Panc1 (cell line): ENCODE measurements at regions not wholly inside any gene's neighbourhood (a gene's known extent, or its start where the extent isn't known, plus 50 kb on each side); places are given as distances from the start of the nearest gene placed in this dataset.
"Not testable (repeated sequence)": the region's sequence is repeated elsewhere in the genome, so short reads cannot be mapped to it uniquely, and the experiment has no call there.

ENCODE experiments used
- POLR2AphosphoS5 ChIP-seq: IDR thresholded peaks from 2 replicates; pipeline ENCODE4 v1.6.1; 2012; ENCODE audit warnings: mild to moderate bottlenecking, low read depth, low read length, moderate library complexity
- SIN3A ChIP-seq: IDR thresholded peaks from 2 replicates; pipeline ENCODE4 v1.6.1; 2012; ENCODE audit warnings: low read depth, mild to moderate bottlenecking, low read length, moderate library complexity, borderline replicate concordance; ENCODE audit not compliant: insufficient read depth
- TF ChIP-seq, protein P1 (sequence below): fragments of 450-650 bp; IDR thresholded peaks from 2 replicates; pipeline ENCODE4 v1.5.1; 2017; ENCODE audit warnings: mild to moderate bottlenecking
- TF ChIP-seq, protein P2 (sequence below), 2 experiments: IDR thresholded peaks; 2 replicates each; pipeline ENCODE4 v1.6.1; 2011 to 2012; ENCODE audit warnings: low read depth in 2 of 2, control low read depth in 1 of 2, low read length in 1 of 2, mild to moderate bottlenecking in 1 of 2, moderate library complexity in 1 of 2; ENCODE audit not compliant: insufficient read depth in 1 of 2

DNA sequence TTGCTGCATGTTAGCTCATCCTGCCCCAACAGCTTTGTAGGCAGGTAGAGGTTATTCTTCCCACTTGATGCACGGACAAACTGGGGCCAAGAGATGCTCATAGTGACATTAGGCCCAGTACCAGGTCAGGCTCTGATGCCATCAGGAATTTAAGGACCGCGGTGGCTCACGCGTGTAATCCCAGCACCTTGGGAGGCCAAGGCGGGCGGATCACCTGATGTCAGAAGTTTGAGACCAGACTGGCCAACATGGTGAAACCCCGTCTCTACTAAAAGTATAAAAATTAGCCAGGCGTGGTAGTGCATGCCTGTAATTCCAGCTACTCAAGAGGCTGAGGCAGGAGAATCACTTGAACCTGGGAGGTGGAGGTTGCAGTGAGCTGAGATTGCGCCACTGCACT is 110.8 kb downstream of the PHETA1 start:
- TF ChIP-seq, protein P1, sequence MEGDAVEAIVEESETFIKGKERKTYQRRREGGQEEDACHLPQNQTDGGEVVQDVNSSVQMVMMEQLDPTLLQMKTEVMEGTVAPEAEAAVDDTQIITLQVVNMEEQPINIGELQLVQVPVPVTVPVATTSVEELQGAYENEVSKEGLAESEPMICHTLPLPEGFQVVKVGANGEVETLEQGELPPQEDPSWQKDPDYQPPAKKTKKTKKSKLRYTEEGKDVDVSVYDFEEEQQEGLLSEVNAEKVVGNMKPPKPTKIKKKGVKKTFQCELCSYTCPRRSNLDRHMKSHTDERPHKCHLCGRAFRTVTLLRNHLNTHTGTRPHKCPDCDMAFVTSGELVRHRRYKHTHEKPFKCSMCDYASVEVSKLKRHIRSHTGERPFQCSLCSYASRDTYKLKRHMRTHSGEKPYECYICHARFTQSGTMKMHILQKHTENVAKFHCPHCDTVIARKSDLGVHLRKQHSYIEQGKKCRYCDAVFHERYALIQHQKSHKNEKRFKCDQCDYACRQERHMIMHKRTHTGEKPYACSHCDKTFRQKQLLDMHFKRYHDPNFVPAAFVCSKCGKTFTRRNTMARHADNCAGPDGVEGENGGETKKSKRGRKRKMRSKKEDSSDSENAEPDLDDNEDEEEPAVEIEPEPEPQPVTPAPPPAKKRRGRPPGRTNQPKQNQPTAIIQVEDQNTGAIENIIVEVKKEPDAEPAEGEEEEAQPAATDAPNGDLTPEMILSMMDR, result not testable (repeated sequence)
- TF ChIP-seq, protein P2, sequence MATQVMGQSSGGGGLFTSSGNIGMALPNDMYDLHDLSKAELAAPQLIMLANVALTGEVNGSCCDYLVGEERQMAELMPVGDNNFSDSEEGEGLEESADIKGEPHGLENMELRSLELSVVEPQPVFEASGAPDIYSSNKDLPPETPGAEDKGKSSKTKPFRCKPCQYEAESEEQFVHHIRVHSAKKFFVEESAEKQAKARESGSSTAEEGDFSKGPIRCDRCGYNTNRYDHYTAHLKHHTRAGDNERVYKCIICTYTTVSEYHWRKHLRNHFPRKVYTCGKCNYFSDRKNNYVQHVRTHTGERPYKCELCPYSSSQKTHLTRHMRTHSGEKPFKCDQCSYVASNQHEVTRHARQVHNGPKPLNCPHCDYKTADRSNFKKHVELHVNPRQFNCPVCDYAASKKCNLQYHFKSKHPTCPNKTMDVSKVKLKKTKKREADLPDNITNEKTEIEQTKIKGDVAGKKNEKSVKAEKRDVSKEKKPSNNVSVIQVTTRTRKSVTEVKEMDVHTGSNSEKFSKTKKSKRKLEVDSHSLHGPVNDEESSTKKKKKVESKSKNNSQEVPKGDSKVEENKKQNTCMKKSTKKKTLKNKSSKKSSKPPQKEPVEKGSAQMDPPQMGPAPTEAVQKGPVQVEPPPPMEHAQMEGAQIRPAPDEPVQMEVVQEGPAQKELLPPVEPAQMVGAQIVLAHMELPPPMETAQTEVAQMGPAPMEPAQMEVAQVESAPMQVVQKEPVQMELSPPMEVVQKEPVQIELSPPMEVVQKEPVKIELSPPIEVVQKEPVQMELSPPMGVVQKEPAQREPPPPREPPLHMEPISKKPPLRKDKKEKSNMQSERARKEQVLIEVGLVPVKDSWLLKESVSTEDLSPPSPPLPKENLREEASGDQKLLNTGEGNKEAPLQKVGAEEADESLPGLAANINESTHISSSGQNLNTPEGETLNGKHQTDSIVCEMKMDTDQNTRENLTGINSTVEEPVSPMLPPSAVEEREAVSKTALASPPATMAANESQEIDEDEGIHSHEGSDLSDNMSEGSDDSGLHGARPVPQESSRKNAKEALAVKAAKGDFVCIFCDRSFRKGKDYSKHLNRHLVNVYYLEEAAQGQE (IDR thresholded peaks at IDR 0.05; ENCODE audit: insufficient read depth in 1 of 2, low read depth in 2 of 2, low read length in 1 of 2), result not testable (repeated sequence)
- not testable (repeated sequence) for TF ChIP-seq POLR2AphosphoS5, SIN3A
